Umbilical cord (tissue), 1 donor: ENCODE measurements at regions not wholly inside any gene's neighbourhood (a gene's known extent, or its start where the extent isn't known, plus 50 kb on each side); places are given as distances from the start of the nearest gene placed in this dataset.

Experiments
- DNase-seq: peaks from one replicate; pipeline ENCODE4 v3.0.0-alpha.2; 2015; ENCODE audit warnings: low spot score

DNA sequence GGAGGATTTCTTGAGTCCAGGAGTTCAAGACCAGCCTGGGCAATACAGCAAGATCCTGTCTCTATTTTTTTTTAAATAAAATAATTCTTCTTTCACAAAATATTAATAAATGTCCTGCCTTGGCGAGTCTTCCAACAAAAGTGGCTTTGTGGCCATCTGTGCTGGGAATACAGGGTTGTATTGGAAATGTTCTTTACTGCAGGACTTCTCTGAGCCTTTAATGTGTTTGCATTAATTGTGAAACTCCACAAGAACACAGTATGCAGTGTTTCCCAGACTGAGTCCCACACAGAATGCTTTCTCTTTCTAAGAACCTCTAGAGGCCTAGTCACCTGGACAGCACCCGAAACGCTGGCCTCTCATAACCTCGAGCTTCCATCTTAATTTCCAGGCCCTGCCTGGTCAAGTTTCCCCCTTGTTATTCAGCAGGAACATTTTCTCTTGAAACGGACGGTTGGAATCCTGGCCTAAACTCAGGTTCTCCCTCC lies 85.4 kb upstream of the ARRDC4 start:
- DNase-seq = no peak

DNA sequence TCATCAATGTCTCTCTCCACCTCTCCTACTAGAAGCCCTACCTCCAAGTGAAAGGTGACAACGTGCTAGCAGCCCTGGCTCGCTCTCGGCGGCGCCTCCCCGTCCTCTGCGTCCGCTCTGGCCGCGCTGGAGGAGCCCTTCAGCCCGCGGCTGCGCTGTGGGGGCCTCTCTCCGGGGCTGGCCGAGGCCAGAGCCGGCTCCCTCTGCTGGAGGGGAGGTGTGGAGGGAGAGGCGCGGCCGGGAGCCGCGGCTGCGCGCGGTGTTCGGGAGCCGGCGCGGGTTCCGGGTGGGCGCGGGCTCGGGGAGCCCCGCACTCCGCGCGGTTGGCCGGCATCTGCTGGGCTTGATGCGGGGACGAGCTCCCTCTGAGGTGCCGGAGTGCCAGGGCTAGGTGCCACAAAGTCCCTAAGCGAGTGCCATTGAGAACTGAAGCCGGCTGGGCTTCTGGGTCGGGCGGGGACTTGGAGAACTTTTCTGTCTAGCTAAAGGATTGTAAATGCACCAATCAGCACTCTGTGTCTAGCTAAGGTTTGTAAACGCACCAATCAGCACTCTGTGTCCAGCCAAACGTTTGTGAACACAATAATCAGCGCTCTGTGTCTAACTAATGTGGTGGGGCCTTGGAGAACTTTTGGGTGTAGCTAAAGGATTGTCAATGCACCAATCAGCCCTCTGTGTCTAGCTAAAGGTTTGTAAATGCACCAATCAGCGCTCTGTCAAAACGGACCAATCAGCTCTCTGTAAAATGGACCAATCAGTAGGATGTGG lies 84.8 kb upstream of the ARRDC4 start:
- no peak for DNase-seq

DNA sequence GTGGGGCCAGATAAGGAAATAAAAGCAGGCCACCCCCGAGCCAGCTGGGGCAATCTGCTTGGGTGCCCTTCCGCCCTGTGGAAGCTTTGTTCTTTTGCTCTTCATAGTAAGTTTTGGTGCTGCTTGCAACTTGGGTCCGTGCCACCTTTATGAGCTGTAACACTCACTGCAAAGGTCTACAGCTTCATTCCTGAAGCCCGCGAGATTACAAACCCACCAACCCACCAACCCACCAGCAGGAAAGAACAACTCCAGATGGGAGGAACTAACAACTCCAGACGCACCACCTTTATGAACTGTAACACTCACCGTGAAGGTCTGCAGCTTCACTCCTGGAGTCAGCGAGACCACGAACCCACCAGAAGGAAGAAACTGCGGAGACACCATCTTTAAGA lies 84.2 kb upstream of the ARRDC4 start:
- no peak for DNase-seq

DNA sequence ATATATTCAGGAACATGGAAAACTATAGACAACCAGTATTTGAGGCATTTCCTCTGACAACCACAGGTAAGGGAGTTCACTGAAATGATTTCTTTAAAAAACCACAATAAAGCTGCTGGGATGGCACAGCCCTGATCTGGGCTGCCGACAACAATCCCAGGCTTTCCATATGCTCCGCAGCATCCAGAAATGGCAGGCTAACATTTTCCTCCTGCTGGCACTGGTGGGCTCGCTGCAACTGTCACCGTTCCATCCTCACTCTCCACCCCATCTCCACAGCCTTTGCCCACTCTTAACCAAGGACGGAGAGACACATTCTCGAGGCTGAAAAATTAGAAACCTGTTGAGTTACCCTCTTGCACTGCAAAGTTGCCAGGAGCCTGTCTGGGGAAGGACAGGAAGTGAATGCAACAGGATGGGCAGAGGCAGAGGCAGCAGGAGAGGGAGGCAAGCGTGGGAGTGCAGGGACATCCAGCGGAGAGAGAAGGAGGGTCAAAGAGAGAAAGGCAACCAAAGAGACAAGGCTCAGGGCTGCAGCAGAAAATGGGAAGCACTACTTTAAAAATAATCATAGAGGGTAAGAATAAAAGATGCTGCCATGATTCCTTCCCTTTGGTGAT lies 79.0 kb upstream of the ARRDC4 start:
- DNase-seq = no peak

DNA sequence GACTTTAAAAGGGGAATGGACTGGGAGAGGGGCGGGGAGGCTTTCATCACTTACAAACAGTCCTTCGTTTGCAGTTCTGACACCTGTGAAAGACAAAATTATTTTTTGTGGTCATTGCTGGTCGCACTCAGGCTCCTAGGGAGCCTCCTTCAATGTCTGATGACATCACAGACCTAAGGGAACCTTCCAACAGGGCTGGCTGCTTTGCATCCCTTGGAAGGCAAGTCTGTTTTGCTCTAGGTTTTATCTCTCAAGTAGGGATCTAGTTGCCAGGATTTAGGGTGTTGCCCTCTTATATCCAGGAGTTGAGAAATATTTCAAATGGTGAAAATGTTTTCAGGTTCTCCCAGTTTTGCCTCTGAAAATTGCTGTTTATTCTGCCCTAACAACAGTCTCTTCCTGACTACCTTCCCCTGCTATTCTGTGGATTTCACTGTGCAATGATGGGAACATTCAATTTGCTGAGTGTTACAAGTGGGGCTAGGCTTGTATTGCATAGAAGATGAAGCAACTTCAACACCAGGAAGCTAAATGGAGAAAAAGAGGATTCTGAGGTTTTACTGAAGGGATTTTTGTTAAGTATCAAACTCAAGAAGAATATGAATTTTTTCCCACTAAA lies 75.9 kb upstream of the ARRDC4 start:
- DNase-seq = no peak

DNA sequence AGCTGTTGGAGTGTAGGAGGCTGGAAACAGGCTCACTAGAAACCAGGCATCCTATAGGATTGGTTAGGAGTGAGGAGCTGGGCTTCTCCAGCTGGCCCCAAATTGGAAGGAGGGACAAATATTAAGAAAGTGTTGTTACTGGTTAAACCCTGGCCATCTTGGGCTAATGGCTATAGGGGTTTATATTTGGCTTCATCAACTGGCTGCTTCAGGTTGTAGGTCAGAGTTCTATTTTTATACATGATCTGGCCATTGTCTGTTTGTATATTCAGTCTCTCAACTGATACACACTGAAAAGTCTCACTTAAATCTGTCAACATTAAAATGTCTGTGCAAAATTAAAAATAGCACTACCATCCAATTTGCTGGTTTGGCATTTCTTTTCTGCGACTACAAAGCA lies 70.2 kb upstream of the ARRDC4 start:
- DNase-seq = no peak

DNA sequence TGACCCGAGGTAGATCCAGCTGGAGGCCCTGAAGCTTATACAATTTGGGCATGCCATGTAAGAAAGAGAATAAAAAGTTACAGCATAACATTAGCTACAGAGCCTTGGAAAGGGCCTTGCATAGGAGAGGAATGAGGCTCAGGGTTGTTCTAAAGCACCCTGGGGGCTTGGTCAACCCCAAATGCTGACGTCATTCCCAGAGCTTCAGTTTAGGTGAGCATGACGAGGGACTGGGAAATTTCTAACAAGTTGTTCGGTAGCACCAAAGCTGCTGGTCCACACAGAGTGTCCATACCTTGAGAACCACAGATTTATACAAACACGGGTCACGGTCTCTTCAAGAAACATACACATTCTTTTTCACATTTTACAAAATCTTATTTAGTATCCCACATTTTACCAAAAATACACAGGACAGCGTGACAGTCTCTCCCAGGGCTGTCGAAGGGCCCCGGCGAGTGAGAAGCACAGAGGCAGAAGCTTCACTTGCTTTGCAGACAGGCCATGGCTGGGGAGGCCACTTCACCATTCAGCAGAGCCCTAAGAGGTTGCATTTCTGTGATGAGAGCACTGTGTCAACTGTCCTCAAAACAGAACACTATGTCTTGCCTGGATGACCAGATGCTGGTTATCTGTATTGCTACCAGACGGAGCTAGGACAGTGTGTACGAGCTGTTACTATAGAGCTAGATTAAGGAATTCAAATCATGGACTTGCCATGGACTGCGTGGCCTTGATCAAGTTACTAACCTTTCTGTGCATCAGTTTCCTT lies 68.2 kb upstream of the ARRDC4 start:
- no peak for DNase-seq

DNA sequence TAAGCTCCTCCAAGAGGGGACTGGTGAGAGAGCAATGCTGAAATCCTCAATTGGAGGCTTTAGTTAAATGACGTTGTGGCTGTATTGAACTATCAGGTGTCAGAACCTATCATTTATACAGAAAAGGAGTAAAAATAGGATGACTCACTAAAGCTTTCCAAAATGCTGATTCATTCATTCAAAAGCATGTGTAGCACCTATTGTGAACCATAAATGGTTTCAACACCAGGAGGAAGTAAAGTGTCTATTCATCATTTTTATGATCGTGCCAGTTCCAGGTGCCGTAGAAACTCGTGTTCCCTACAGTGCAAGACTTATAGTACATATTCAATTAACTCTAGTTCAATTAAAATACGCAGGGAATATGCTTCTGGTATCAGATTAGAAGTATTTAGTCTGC lies 66.5 kb upstream of the ARRDC4 start:
- no peak for DNase-seq

DNA sequence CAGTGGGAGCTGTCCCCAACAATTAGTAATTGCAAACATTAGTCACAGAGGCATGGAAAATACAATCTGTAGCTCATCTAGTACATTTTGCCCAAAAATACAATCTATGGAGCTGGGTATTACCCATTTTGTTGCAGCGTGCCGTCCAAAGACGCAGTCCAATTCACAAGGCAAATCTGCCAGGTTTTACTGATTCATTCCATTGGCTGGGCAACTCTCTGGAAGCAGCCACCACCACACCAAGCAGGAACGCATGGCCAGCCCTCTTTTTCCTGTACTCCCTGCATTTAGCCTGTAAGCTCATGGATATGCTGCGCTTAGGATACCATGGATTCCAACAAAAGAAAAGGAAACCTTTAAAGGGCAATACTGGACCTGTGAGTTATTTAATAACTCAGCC lies 60.5 kb upstream of the ARRDC4 start:
- no peak for DNase-seq

DNA sequence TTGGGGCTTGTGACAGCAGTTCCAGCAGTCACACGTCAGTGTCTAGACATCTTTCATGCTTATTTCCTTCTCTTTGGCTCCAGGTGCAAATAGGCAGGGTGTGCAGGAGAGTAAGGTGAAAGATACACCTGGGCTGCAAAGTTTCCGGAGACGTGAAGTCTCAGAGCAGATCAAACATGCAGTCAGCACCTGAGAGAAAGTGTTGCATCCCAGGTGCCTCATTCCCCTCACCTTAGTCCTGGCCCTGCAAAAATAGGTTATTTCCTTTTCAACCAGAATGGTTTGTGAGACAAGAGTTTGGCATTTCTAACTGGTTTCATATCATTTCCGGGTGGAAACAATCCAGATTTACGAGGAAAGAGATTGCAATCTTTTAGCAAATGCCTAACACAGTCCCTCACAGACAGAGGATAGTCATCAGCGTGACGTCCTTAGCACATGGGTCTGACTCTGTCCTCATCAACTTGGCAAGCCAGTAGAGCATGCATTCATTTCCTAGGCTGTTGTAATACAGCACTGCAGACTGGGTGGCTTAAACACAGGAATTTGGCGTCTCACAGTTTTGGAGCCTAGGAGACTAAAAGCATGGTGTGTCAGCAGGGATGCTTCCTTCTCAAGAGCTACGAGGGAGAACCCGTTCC lies 58.2 kb upstream of the ARRDC4 start:
- no peak for DNase-seq

DNA sequence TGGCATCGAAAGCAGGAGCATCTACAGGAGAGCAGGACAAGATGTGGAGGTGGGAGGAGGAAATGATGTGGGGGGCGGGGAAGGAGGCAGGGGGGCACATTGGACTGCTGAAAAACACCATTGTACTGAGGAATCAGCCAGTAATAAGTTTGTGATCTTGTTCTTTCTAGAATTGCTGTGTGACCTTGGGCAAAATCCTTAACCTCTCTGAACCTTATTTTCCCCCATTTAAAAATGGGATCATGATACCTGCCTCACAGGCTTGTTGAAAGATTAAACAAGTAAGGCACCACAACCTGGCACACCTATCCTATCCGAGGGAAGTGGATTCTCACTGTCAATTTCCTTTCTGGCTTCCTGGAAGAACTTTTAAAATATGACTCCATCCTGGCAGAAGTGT lies 56.9 kb upstream of the ARRDC4 start:
- DNase-seq = no peak

DNA sequence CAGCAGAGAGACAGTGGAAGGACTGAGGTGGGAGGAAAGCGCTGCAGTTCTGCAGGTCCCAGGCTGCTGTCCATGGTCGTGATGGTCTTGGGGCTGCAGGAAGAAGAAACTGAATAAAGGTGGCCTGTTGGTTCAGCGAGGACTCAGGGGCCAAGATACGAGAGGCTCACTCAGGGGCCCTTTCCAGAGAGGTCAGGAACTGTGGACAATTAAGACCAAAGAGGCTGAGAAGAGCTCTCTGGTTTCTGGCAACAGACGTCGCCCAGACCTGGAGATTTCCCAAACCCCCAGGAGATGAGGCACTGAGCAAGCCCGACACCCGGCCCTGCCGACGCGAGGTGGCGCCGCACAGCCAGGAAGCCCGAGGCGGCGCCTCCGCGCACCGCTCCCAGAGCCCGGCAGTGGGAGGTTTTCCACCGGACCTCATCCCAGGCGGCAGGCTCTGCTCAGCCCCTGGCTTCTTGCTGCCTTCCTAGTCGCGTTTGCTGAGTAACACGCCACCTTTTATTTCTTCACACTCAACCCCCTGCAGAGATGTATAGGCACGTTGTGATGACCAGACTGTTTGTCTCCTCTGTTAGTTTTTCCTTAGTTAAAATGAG lies 56.4 kb upstream of the ARRDC4 start:
- peak; percentile 77 for DNase-seq

DNA sequence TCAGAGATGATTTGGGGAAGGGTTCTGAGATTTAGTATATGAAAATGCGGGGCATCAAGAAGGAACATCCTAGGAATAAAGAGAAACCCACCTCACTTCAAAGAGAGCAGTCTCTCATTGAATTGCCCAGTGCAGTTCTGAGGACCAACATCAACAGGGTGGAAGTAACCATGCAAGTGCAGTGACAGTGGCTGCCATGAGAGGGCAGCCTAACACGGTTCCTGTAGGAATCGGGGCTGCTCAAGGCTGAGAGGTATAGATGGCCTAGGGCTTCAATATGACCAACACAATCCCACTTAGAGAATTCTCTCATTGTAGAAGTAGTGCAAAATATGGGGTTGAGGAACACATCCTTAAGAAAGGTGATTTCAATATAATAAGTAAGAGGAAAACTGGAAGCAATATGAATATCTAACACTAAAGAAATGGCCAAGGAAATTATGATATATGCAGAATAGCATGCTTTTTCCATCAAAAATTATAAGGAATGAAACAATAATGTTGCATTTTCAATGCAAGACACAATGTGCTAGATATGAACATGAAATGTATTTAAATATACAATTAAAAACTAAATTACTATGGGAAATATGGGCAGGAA lies 51.1 kb upstream of the ARRDC4 start:
- peak; percentile 63 for DNase-seq
